CD1c-positive myeloid dendritic cell (primary cell): ENCODE measurements at regions not wholly inside any gene's neighbourhood (a gene's known extent, or its start where the extent isn't known, plus 50 kb on each side); places are given as distances from the start of the nearest gene placed in this dataset.
A peak's percentile ranks its signal among the peaks of the same experiment; 100 is the strongest.
"Not testable (repeated sequence)": the region's sequence is repeated elsewhere in the genome, so short reads cannot be mapped to it uniquely, and the experiment has no call there.

Source experiments
- DNase-seq: peaks from one replicate; pipeline ENCODE4 v3.0.0-alpha.2; 2016; ENCODE audit errors: extremely low spot score

DNA sequence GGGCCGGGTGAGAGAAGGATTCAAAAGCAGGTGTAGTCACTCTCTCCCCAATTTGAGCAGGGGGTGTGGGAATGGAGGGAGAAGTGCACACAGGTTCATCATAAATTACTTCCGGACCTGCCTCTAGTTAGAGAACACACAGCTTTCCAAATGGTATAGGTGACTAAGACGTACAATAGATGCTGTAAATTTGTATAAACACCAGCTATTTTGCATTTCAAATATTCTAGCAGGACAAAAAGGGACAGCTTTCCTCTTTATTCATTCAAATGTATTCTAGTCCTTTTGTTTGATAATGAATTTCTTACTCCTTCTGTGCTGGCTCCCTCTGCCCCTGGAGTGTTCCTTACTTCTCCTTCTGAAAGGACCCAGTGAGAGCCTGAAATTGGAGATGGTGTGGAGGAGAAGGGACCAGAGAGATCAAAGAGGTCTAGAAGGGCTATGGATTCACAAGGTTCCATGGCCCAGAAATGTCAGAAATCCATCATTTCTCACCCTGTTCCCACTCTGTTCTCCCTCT is 53.2 kb upstream of the SH3BP4 start:
- DNase-seq = no peak

DNA sequence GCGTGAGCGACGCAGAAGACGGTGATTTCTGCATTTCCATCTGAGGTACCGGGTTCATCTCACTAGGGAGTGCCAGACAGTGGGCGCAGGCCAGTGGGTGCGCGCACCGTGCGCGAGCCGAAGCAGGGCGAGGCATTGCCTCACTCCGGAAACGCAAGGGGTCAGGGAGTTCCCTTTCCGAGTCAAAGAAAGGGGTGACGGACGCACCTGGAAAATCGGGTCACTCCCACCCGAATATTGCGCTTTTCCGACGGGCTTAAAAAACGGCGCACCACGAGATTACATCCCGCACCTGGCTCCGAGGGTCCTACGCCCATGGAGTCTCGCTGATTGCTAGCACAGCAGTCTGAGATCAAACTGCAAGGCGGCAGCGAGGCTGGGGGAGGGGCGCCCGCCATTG is 63.4 kb upstream of the SH3BP4 start:
- DNase-seq = not testable (repeated sequence)

DNA sequence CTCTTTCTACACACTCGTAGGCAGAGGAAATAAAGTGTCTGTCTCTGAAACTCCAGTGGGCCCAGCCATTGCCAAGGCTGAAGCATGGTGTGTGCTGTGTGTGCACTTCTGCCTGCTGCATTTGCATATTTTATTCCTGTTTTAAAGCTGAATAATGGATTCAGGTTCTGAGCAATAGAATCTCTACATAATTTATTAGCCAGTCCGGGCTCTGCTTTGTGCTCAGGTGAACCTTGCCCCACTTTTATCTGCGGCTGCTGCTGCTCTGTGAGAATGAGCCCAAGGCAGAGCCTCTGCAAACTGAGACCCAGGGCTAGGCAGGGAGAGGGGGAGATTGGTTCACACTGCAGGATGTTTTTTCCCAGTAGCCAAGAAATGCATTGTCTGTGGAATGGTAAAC is 64.6 kb upstream of the SH3BP4 start:
- no peak for DNase-seq

DNA sequence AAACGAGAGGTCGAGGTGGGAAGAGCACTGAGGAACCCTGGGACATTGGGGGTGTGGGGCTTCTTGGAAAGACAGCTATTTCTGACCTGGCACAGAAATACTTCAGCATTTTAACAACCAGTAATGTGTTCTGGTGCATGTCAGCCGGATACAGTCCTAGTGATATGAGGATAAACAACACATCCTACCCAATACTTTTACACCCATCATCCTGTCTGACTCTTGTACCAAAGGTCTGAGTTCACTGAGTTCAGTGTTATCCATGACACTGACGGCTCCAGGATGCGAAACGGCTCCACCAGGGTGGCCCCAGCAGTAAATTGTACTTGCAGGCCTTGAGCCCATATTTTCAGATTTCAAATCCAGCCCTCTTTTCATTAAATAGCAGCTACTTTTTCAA is 65.9 kb upstream of the SH3BP4 start:
- no peak for DNase-seq

DNA sequence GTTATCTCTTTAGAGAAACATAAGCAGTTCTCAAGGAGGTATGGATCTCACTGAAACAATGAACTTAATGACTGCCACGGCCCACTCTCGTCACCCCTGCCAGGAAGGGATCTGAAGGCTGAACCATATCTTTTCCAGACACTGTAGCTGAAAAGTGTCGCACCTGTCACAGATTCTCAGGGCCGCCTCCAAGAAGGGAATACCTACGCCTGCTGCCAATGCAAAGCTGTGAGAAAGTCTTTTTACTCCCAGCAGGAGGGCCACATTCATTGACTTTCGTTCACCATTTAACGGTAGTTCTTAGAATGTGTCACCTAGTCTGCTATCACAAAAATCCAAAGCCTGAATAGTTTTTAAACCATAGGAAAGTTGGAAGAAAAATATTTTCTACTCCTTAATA is 66.7 kb upstream of the SH3BP4 start:
- no peak for DNase-seq

DNA sequence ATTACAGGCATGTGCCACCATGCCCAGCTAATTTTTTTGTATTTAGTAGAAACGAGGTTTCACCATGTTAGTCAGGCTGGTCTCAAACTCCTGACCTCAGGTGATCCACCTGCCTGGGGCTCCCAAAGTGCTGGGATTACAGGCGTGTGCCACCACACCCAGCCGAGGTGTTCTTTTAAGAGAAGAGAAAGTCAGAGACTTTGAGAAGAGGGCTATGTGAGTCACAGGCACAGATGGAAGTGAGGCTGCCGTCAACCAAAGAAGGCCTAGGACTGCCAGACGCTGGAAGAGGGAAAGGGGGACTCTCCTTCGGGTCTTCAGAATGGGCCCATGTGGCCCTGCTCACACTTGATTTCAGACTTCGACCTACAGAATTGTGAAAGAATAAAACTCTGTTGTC is 67.2 kb upstream of the SH3BP4 start:
- no peak for DNase-seq

DNA sequence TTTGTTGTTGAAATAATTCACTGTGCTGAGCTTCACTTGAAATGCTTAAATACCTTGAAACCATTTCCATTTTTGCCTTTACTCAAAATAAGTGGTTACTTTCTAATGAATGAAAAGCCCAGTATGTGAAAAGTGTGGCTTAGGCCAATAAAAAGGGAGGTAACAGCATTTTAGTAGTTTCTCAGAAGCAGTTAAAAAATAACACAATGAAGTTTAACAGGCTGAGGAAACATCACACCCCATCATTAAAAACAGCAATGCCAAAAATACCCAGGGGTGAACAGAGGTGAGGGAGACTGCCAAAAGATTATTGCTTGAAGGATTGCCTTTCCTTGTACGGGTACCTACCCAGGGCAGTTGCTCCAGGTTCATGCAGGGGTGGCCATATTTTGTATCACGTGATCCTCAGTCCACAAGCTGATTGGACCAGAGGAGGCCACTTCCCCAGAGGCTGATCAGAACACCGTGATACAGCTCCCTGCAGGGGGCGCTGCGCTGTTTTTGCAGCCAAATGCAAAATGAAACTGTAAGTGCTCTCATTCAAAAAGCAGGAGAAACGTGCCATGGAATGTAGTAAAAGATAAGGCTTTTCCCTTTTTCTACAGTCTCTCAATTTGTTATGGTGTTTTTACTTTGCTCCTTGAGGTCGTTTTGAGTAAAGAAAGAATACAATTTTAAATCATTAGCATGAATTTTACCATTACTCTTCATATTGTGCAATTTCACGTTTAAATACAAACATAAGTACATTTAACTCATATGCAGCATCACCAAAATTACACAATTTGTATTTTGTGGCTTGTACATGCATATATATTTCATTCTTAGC is 70.2 kb upstream of the SH3BP4 start:
- DNase-seq = peak; percentile 74

DNA sequence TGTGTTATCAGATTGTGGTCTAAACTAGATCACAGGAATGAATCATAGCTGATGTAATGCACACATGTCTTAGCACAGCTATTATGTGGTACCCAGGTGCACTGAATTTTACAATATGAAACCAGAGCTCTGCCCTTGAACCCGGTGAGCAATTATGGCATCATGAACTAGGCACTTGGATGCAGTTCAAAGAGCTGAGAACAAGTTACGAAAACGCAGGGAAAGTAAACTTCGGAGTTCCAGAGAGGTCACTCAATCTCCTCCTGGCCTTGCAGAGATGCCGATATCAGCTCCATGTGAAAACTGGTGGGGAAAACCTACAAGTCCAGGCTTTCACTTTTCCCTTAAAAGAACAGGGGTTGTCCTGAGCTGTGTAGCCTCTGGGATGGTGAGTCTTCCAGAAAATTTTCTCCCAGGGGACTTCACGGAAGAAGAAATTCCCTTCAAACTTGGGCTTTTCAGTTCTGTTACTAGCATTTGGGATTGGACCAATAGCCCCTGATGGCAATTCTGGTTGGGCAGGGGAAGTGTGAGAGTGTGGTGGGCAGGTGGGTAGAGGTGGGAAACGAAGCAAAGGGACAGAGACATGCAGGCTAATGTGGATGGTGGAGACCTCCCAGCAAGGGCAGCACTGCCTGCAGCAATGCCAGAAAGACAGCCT is 71.1 kb upstream of the SH3BP4 start:
- no peak for DNase-seq

DNA sequence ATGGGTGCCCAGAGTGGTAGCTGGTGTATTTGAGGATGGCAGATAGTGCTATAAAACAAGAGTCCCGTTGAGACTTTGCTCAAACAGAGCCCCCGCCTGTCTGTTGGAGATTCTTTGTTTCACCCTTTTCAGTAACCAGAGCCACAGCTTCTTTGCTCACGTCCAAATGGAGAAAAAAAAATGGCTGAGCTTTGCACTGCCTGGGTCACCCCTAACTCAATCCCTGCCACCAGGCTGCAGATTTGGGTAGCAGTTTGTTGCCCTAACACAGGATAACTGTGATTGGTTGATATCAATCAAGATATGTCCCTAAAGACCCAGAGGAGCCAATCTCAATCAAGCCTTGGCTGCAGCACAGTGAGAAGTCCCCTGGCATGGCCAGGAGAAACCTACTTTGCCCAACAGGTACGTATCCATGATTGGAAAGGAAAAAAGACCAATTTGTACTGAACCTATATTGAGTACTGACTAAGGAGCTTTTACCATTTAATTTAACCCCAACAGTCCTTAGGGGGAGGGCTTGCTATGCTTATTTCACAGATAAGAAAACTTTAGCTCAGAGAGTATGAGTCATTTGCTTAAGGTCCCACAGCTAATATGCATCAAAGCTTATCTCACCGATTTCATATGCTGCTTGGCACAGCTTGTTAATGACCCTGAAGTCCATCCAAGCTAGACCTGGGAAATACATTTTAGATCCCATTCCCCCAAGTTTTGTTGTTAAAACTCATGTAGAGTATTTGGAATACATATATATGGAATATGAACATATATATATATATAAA is 72.0 kb upstream of the SH3BP4 start:
- no peak for DNase-seq

DNA sequence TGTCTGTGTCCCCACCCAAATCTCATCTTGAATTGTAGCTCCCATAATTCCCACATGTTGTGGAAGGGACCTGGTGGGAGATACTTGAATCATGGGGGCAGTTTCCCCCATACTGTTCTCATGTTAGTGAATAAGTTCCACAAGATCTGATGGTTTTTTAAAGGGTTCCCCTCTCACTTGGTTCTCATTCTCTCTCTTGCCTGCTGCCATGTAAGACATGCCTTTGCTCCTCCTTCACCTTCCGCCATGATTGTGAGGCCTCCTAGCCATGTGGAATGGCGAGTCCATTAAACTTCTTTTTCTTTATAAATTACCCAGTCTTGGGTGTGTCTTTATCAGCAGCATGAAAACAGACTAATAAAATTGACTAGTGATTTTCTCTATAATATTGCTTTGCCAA is 75.2 kb upstream of the SH3BP4 start:
- not testable (repeated sequence) for DNase-seq

DNA sequence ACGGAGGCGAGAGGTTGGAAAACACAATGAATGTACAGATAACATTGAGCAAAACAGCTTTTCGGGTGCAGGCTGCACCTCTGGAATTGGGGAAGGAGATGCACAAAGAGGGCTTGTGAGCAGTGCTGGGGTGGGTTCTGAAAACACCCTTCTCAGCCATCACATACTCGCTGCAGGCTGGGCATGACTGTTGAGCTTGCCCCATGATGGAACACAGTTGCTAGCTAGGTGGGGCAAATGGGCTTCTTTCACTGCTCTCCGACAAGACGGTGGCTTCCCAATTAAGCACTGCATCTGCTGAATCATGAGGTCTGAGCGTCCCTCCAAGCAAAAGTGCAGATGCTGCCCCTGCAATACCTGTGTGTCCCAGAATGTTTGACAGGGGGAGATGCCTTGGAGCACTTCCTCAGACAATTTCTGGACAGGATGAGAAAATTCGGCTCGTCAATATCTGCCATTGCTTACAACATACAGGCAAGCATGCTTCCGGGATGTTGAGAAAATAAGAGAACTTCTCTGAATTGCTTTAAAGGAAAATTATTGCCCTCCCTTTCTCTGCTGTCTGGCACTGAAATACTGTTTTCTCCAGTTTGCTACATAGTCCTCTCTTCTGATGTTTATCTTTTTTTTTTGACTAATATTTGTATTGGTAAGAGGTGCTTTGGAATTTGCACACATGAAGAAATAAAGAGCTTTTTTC is 77.3 kb upstream of the SH3BP4 start:
- DNase-seq = no peak

DNA sequence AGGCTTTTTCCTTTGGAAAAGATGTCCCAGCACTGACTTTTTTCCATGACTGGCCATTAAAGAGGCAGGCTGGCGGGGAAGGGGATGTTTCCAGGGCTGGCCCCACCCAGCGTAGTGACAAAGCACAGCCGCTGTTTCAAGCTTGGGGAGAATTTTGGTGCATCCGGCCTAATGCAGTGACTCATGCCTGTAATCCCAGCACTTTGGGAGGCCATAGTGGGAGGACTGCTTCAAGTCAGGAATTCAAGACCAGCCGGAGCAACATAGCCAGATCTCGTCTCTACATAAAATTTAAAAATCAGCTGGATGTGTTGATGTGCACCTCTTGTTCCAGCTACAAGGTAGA is 78.0 kb upstream of the SH3BP4 start:
- DNase-seq = no peak

DNA sequence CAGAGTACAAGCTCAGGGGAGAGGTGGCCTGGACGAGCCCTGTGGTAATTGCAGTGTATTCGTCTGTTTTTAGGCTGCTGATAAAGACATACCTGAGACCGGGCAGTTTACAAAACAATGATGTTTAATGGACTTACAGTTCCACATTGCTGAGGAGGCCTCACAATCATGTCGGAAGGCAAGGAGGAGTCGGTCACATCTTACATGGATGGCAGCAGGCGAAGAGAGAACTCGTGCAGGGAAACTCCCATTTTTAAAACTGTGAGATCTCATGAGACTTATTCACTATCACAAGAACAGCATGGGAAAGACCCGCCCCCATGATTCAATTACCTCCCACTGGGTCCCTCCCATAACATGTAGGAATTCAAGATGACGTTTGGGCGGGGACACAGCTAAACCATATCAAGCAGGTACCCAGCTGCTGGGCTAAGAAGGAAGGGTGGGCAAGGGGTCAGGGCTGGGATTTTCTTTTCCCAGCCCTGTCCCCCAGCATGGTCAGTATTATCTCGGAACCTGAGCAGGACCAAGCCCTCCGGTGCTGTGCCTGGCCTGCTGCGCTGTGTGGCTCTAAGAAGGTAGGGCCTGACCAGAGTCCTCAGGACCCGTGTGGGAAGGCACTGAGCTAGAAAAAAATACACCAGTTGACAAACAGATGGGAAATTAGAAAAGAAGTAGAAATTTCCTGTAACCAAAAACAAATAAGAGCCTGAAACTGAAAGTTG is 78.6 kb upstream of the SH3BP4 start:
- DNase-seq = no peak

DNA sequence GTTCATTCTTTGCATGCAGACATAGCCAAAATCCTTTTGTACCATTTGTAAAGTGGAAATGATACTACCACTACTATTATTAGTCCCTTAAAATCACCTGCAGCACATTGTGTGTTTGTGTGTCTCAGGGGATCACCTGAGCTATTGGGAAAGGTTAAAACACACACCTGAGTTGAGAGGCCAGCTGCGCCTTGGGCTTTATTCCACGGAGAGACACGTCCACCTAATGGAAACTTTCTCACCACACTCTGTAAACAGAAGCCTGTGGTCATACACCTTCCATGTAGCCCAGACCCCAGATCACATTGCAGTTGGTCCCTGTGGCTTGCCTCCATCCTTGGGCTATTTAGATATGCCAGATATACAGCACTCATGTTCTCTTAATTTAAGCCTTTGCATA is 81.8 kb upstream of the SH3BP4 start:
- DNase-seq = no peak

DNA sequence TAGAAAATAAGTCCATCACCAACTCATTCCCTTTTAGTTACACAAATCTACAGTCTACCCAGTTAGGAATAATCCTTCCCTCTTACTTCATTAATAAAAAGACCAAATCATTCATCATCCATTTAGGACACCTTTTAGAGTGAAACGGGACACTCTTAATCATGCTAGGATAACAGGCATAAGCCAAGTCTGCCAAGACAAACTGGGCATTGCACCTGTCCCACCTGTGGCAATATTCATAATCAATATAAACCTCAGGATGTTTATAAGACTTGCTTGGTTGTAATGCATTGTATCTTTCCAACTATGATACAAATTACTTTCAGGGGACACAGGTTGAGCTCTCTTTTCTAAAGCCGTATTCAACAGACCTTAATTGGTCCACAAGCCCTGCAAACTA is 82.7 kb upstream of the SH3BP4 start:
- no peak for DNase-seq

DNA sequence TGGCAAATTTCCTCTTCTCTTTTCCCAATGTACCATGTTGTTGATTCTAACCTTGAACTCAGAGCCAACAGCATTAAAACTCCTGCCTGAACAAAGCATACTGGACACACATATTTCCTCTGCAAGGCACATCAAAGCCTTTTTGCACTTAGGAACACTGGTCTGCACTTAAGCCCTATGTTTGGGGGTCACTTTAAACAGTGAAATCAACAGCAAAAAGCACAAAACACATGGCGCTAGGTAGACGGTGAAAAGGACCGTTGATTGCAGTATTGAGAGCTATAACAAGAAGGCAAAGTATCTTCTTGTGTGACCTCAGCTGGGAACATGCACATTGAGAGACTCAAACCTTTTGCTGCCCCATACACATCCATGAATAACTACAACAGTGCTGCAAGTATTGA is 83.9 kb upstream of the SH3BP4 start:
- DNase-seq = no peak

DNA sequence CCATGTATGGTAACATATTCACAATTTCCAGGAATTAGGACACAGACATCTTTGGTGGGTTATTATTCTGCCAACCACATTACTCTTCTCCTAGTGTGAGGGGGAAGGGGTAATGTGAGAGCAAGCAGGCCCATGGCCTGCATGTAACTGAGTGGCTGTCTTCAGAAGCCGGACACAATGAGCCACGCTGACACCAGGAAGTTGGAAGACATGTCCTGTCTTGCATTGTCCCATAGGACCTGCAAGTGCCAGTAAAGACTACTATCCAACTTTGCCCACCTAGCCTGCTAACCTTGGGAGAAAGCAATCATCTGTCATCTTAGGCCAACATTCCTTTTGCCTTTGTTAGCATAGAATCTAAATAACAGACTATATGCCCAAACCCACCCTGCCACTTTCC is 86.2 kb upstream of the SH3BP4 start:
- no peak for DNase-seq

DNA sequence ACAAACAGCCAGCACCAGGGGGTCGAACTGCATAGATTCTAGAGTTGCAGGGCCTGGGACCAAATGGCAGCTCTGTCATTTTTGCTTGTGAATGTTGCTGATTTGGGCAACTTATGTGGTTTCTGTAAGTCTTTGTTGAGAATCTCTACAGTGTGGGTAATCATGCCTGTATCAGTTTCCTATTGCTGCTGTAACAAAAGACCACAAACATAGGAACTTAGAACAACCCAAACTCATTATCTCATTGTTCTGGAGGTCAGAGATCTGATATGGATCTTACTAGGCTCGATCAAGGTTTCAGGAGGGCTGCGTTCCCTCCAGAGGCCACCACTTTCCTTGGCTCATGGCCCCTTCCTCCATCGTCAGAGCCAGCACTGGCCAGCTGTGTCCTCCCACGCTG is 86.8 kb upstream of the SH3BP4 start:
- DNase-seq = no peak

DNA sequence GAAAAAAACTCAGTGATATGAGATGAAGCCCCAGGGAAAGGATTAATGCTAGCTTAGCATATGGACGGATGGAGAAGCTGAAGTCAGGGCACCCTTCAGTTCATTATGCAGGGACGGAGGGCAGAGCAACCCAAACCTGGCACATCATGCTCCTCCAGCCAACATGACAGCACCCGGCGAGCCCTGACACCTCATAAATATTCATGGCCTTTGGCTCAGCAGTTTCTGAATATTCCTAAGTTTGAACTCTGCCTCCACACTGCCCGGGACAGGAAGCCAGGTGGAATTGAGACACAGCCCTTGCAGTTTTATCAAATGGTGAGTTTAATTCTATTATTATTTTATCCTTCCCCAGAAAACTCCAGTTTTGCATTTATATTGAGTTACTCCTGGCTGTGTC is 87.3 kb upstream of the SH3BP4 start:
- DNase-seq = no peak

DNA sequence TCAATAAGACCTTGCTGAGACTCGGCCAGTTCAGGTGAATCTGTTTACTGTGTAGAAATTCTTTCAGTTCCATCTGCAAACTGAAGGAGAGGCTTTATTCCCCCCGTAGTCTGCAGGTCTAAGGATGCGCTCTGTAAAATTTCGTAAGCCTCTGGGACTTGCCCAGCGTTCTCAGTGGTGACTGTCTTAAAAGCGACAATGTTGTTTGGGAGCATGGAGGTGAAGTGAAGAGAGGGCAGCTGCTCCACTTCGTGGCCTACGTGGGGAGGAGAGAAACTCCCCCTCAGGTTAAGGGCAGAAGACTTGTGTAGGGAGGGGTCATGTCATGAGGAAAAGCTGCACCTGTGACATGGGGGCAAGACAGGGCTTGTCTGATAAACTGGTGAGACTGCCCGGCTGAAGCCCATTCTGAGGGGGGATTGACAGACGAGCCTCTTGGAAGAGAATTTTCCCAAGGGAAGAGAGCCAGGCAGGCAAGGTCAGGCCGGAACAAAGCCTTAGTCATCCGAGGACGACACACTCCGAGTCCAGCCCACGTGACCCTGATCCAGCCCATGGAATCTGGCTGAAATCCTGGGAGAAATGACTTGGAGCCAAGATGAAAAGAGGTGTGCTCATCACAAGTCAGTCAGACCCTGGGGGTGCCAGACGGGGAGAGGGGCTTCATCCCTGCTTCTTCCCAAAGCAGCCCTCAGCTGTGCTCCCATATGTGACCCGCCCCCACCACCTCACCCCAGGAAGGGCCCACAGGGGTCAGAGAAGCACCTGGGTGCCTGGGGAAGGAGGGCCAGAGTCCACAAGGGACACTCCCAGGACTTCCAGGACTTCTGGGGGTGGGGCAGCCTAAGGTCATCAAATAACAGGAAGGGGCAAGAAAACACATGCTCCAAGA is 88.5 kb upstream of the SH3BP4 start:
- no peak for DNase-seq
